Natural killer cell treated with Interleukin-12 subunit alpha and Interleukin-12 subunit beta and Interleukin-15 and Interleukin-18, amount 100 ng/mL, for 72 hours (primary cell): ENCODE measurements at regions not wholly inside any gene's neighbourhood (a gene's known extent, or its start where the extent isn't known, plus 50 kb on each side); places are given as distances from the start of the nearest gene placed in this dataset.

Experiments
- ATAC-seq, 2 donors: fragments of 150-1000 bp; cut with Tn5 transposase in 1 of 2; sonication (Bioruptor Pico), chemical (Tn5 transposase) in 1 of 2; 2 replicates each; pipeline ENCODE4 v1.10.0; 2021
- DNase-seq: peaks from one replicate; pipeline ENCODE4 v3.0.0; 2022; ENCODE audit warnings: low spot score
- H3K27ac Mint-ChIP-seq, 2 donors: 1 replicate in 1 of 2; 2 replicates in 1 of 2; pipeline ENCODE4 v1.8.0; 2022; ENCODE audit warnings: mixed read lengths in 2 of 2, mild to moderate bottlenecking in 1 of 2, moderate library complexity in 1 of 2
- H3K27me3 Mint-ChIP-seq, 2 donors: 1 replicate in 1 of 2; 2 replicates in 1 of 2; pipeline ENCODE4 v1.8.0; 2022; ENCODE audit warnings: mixed read lengths in 2 of 2
- H3K36me3 Mint-ChIP-seq: one replicate; pipeline ENCODE4 v1.8.0; 2022; ENCODE audit warnings: mixed read lengths
- H3K4me1 Mint-ChIP-seq, 2 donors: 1 replicate in 1 of 2; 2 replicates in 1 of 2; pipeline ENCODE4 v1.8.0; 2022; ENCODE audit warnings: low read depth in 2 of 2, mixed read lengths in 2 of 2, mild to moderate bottlenecking in 1 of 2
- H3K4me3 Mint-ChIP-seq: one replicate; pipeline ENCODE4 v1.8.0; 2022; ENCODE audit warnings: mixed read lengths
- H3K9me3 Mint-ChIP-seq: 2 replicates; pipeline ENCODE4 v1.8.0; 2022; ENCODE audit warnings: mixed read lengths

GRCh38 chr6:971981-972640 is 279.2 kb upstream of the EXOC2 start:
- no peak overlapping the region for H3K27ac Mint-ChIP-seq
- peaks cover 10% of the 10 kb centered on the region for H3K9me3 Mint-ChIP-seq
- DNase-seq: no peak
- no peak for ATAC-seq
- H3K4me3 Mint-ChIP-seq: no peak overlapping the region
- H3K27me3 Mint-ChIP-seq: peaks cover 9 to 40% of the 10 kb centered on the region in 2 donors
- H3K4me1 Mint-ChIP-seq: no peaks in the 10 kb centered on the region
- H3K36me3 Mint-ChIP-seq: peaks cover 15% of the 10 kb centered on the region

- no peaks in the 10 kb centered on the region for H3K36me3 Mint-ChIP-seq
- DNase-seq (no peak), ATAC-seq (no peak)
- no peak overlapping the region for H3K4me3 Mint-ChIP-seq
- H3K27ac Mint-ChIP-seq: no peak overlapping the region
- no peaks in the 10 kb centered on the region for H3K9me3 Mint-ChIP-seq
- peaks cover 18 to 42% of the 10 kb centered on the region in 2 donors for H3K27me3 Mint-ChIP-seq
- H3K4me1 Mint-ChIP-seq: no peaks in the 10 kb centered on the region
Observed at GRCh38 chr6:968791-969190, 275.9 kb upstream of the EXOC2 start.

DNA sequence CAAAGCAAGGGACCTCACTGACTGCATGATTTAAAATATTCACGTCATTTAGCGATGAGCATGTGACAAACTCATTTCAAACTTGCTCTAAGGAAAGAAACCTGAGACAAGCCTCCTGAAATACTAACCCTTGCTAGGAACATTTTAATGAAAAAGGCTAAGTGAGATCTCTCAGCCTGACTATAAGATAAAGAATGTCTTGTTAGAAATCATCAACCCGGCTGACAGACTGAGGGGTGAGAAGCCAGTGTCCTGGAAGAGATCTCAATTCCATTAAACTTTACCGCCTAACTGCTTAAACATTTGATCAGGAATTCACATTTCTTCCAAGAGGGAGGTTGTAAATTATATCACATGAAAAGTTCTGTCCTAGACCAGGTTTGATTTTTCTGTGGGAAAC is 274.8 kb upstream of the EXOC2 start:
- Mint-ChIP-seq H3K4me3 (no peak overlapping the region), H3K36me3 (no peaks in the 10 kb centered on the region), H3K27me3 (peaks cover 23 to 52% of the 10 kb centered on the region in 2 donors), H3K27ac (no peak overlapping the region), H3K9me3 (no peaks in the 10 kb centered on the region), H3K4me1 (no peaks in the 10 kb centered on the region)
- DNase-seq (no peak), ATAC-seq (no peak)

DNA sequence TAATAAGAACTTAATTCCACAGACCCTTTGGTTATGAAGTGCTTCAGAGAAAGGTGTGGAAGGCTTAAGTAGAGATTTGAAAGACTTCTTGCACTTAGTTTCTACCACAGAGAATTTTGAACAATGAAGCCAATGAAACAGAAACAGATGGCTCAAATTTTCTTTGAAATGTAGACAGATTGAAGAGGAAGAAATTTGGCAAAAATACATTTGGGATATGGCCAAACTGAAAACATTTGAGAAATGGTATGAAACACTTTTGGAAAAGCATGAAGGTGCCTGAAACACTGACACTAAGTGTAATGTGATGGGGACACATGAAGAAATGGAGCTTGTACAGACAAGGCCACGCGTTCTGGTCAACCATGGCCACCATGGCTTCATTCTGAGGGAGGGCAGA is 272.4 kb upstream of the EXOC2 start:
- no peak for ATAC-seq
- Mint-ChIP-seq H3K27me3 (peaks cover 33 to 63% of the 10 kb centered on the region in 2 donors), H3K4me3 (no peak overlapping the region), H3K36me3 (no peaks in the 10 kb centered on the region), H3K27ac (no peak overlapping the region), H3K4me1 (no peaks in the 10 kb centered on the region), H3K9me3 (no peaks in the 10 kb centered on the region)
- DNase-seq: no peak

DNA sequence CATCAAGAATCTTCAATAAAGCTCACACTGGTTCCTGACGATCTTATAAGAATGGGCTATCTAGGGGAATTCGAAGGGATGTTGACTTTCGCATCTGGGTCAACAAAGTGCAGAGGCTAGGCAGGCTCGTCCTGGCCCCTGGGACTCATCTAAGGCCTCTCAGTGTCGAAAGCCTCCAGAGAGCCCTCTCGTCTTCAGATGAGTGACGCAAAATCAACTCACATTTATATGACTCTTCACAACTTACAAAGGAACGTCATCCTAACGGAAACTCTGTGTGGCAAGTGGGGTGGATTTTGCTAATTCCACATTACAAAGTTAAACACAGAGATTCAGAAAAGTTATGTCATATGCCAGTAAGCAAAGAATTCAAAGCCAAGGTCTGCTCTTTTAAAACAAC is 270.5 kb upstream of the EXOC2 start:
- ATAC-seq (no peak), DNase-seq (no peak)
- Mint-ChIP-seq H3K4me1 (no peaks in the 10 kb centered on the region), H3K4me3 (no peak overlapping the region), H3K27ac (no peak overlapping the region), H3K27me3 (peaks cover 31 to 50% of the 10 kb centered on the region in 2 donors), H3K36me3 (no peaks in the 10 kb centered on the region), H3K9me3 (no peaks in the 10 kb centered on the region)

GRCh38 chr6:961407-961960 is 268.5 kb upstream of the EXOC2 start:
- Mint-ChIP-seq H3K27me3 (peaks cover 31 to 39% of the 10 kb centered on the region in 2 donors), H3K9me3 (no peaks in the 10 kb centered on the region), H3K36me3 (no peaks in the 10 kb centered on the region), H3K4me1 (no peaks in the 10 kb centered on the region), H3K27ac (no peak overlapping the region), H3K4me3 (no peak overlapping the region)
- DNase-seq (no peak), ATAC-seq (peak in 1 of 2 donors; percentile 46)

GRCh38 chr6:960356-960755 is 267.4 kb upstream of the EXOC2 start:
- H3K27ac Mint-ChIP-seq: no peak overlapping the region
- ATAC-seq: no peak
- no peaks in the 10 kb centered on the region for H3K9me3 Mint-ChIP-seq
- DNase-seq: no peak
- peaks cover 24 to 30% of the 10 kb centered on the region in 2 donors for H3K27me3 Mint-ChIP-seq
- no peak overlapping the region for H3K4me3 Mint-ChIP-seq
- H3K4me1 Mint-ChIP-seq: no peaks in the 10 kb centered on the region
- H3K36me3 Mint-ChIP-seq: no peaks in the 10 kb centered on the region

- Mint-ChIP-seq H3K27ac (no peak overlapping the region), H3K4me3 (no peak overlapping the region), H3K9me3 (no peaks in the 10 kb centered on the region), H3K27me3 (peaks cover 24 to 34% of the 10 kb centered on the region in 2 donors), H3K4me1 (no peaks in the 10 kb centered on the region), H3K36me3 (no peaks in the 10 kb centered on the region)
- DNase-seq (no peak), ATAC-seq (no peak)
Observed at GRCh38 chr6:958488-958887, 265.5 kb upstream of the EXOC2 start.

DNA sequence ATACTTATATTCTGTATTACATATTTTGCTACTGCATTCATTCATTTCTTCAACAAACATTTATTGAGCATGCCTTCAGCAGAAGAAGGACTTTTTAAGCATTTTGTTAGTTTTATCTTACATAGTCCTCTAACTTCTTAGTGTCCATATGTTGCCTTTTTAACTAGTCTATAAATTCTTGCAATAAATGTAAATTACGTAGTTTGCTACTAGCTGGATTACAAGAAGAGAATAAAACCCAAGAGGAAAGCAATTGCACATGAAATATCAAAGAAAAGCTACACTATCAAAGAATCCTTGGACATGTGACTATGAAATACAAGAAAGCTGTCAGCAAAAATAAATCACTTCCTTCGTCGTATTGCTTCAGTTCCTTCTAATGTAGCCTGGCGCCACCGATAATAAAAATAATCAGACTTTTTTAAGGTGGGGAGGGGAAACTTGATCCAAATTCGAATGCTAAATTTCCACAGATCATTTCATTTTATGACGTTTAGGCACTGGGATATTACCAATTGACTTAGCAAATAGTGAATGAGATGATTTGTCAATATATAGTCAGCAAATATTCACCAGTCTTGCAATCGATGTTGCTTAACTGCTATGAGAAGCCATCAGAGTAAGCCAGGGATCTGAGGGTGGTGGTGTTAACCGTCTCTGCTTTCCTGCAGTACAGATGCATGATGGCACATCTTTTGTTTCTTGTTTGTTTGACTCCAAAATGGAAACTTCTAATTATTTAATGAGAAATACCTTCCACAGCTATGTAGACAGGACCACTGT is 258.7 kb upstream of the EXOC2 start:
- Mint-ChIP-seq H3K9me3 (no peaks in the 10 kb centered on the region), H3K4me1 (no peaks in the 10 kb centered on the region), H3K36me3 (no peaks in the 10 kb centered on the region), H3K27ac (no peak overlapping the region), H3K27me3 (peaks cover 25 to 35% of the 10 kb centered on the region in 2 donors), H3K4me3 (no peak overlapping the region)
- ATAC-seq: no peak
- DNase-seq: no peak

- no peak overlapping the region for H3K27ac Mint-ChIP-seq
- H3K9me3 Mint-ChIP-seq: no peaks in the 10 kb centered on the region
- H3K4me1 Mint-ChIP-seq: no peaks in the 10 kb centered on the region
- ATAC-seq (no peak), DNase-seq (no peak)
- no peak overlapping the region for H3K4me3 Mint-ChIP-seq
- H3K27me3 Mint-ChIP-seq: peaks cover 9 to 11% of the 10 kb centered on the region in 2 donors
- H3K36me3 Mint-ChIP-seq: no peaks in the 10 kb centered on the region
Observed at GRCh38 chr6:947235-947934, 254.4 kb upstream of the EXOC2 start.

DNA sequence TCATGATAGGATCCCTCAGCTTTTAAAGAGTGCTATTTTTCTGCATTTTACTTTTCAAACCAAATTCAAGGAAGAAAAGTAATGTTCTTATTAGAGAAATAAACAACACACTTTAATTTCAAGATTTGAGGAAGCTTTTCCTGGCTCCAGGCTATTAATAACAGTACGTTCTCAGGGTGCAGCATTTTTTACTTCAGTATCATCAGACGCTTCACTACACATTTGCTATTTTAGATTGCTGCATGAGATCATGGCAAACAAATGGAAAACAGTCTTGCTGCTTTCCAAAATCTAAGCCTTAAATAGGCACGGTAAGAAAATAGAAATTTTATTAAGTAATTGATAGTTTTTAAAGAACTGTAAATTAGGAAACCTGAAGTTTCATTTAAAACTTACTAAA is 253.6 kb upstream of the EXOC2 start:
- no peak overlapping the region for H3K4me3 Mint-ChIP-seq
- no peak overlapping the region for H3K27ac Mint-ChIP-seq
- H3K4me1 Mint-ChIP-seq: no peaks in the 10 kb centered on the region
- ATAC-seq: no peak
- H3K9me3 Mint-ChIP-seq: no peaks in the 10 kb centered on the region
- no peaks in the 10 kb centered on the region for H3K36me3 Mint-ChIP-seq
- H3K27me3 Mint-ChIP-seq: peaks cover 9 to 11% of the 10 kb centered on the region in 2 donors
- no peak for DNase-seq

GRCh38 chr6:939526-940252 is 246.8 kb upstream of the EXOC2 start:
- no peak for DNase-seq
- Mint-ChIP-seq H3K4me1 (no peaks in the 10 kb centered on the region), H3K36me3 (no peaks in the 10 kb centered on the region), H3K9me3 (no peaks in the 10 kb centered on the region), H3K27me3 (peaks cover 16 to 25% of the 10 kb centered on the region in 2 donors), H3K27ac (no peak overlapping the region), H3K4me3 (no peak overlapping the region)
- no peak for ATAC-seq

DNA sequence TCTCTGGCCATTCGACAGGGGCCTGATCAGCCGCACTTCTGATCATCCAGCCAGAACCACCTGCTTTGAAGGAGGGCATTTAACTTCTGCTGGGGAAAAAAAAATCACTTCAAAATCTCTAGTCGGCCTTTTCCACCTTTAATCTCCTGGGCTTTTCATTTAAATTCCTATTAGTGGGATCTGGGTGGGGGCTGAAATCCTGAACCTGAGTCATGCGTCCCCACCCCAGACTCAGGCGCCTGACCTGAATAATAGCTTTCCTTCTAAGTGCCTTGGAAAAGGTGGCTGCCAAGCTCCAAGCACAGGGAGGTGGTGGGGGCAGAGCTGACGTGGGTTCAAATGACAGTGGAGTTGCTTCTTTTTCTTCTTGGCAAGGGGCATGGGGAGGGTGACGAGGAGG is 246.0 kb upstream of the EXOC2 start:
- peaks cover 19 to 25% of the 10 kb centered on the region in 2 donors for H3K27me3 Mint-ChIP-seq
- H3K4me3 Mint-ChIP-seq: no peak overlapping the region
- no peak for ATAC-seq
- no peak overlapping the region for H3K27ac Mint-ChIP-seq
- H3K9me3 Mint-ChIP-seq: no peaks in the 10 kb centered on the region
- H3K4me1 Mint-ChIP-seq: no peaks in the 10 kb centered on the region
- DNase-seq: no peak
- no peaks in the 10 kb centered on the region for H3K36me3 Mint-ChIP-seq
